GM21526 (cell line): ENCODE measurements at regions not wholly inside any gene's neighbourhood (a gene's known extent, or its start where the extent isn't known, plus 50 kb on each side); places are given as distances from the start of the nearest gene placed in this dataset.

Experiments used
- ATAC-seq: cut with Tn5 transposase; IDR thresholded peaks from one replicate; pipeline ENCODE4 v1.9.1; 2021; ENCODE audit warnings: moderate library complexity; ENCODE audit not compliant: unreplicated experiment, low FRiP score

- no peak for ATAC-seq
Measured at GRCh38 chr12:9271875-9272274, 63.7 kb upstream of the PZP start.

GRCh38 chr12:9264546-9264945 lies 56.4 kb upstream of the PZP start:
- ATAC-seq, result no peak

- no peak for ATAC-seq
Measured at GRCh38 chr12:9260931-9261330, 52.7 kb upstream of the PZP start.

- ATAC-seq, result no peak
Measured at GRCh38 chr12:9258676-9259075, 50.5 kb upstream of the PZP start.
